ENCODE measurements at regions not wholly inside any gene's neighbourhood (a gene's known extent, or its start where the extent isn't known, plus 50 kb on each side); places are given as distances from the start of the nearest gene placed in this dataset.

DNA sequence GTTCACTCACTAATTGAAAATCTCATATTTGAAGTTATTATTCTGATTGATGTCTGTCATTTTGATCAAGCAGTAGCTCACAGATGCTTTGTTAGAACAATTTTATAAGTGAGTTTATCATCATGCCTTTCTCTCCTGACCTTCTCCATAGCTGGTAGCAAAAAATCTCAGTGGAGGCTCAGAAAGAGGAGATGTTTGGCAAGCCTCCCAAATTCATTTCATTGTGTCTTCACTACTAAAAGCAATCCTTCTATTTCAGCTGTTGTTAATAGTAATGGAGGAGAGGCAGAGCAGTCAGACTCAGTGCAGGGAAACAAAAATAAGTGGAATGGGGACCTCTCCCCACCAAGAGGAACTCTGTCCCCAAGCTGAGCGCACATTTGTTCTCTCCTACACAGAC lies 2127.8 kb upstream of the CELF4 start (continued):
- no peak for TF ChIP-seq FOXA2 (IDR thresholded peaks at IDR 0.05)
- TF ChIP-seq MAX (IDR thresholded peaks at IDR 0.05) = no peak

DNA sequence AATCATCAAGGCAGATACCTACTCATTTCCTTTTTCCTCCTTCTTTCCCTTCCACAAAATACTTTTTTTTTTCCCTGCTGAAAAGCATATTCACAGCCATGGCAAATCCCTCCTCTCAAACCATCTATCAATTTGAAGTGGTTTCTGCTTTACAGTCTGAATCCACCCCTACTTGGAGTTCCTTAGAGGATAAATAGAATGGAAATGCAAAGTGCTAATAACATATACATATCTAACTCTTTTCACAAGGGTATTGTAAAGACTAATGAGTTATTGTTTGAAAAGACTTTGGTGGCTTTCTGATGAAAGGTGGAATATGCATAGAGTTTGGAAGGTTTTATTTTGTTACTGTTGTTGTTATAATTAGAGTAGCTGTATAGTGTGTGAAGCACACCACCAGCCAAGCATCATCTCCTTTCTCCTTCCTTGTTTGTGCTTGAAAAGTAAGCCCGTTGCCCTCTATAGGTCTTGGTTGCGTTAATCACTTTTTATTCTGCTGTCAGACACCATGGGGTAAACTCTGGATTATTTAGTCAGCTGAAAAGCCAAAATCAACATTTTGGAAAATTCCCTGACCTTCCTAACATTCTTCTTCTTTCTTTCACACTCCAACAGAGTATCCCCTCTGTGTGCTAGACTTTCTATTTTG lies 2126.9 kb upstream of the CELF4 start:
- Histone ChIP-seq H3K9me3 (ENCODE audit: control insufficient read depth in 4 of 4, low read length in 3 of 4) (no peaks in the 10 kb centered on the region), H3K4me1 (ENCODE audit: control insufficient read depth in 4 of 4, insufficient read depth in 4 of 4, low read length in 3 of 4) (no peaks in the 10 kb centered on the region), H3K36me3 (ENCODE audit: control insufficient read depth in 4 of 4, insufficient read depth in 3 of 4, low read depth in 1 of 4, low read length in 3 of 4) (no peaks in the 10 kb centered on the region), H3K27me3 (ENCODE audit: control insufficient read depth in 4 of 4, insufficient read depth in 4 of 4, low read length in 3 of 4) (no peaks in the 10 kb centered on the region), H3K9ac (ENCODE audit: low read depth in 1 of 2, low read length in 2 of 2) (no peak overlapping the region), H3K27ac (ENCODE audit: low read depth in 1 of 2, low read length in 2 of 2) (no peak overlapping the region), H3K4me3 (ENCODE audit: low read depth in 1 of 3, low read length in 3 of 3) (no peak overlapping the region)
- 72% methylated on average over 2 of the region's 2 CpGs for WGBS
- TF ChIP-seq MAX (IDR thresholded peaks at IDR 0.05) = no peak
- TF ChIP-seq, protein P1, sequence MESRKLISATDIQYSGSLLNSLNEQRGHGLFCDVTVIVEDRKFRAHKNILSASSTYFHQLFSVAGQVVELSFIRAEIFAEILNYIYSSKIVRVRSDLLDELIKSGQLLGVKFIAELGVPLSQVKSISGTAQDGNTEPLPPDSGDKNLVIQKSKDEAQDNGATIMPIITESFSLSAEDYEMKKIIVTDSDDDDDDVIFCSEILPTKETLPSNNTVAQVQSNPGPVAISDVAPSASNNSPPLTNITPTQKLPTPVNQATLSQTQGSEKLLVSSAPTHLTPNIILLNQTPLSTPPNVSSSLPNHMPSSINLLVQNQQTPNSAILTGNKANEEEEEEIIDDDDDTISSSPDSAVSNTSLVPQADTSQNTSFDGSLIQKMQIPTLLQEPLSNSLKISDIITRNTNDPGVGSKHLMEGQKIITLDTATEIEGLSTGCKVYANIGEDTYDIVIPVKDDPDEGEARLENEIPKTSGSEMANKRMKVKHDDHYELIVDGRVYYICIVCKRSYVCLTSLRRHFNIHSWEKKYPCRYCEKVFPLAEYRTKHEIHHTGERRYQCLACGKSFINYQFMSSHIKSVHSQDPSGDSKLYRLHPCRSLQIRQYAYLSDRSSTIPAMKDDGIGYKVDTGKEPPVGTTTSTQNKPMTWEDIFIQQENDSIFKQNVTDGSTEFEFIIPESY (IDR thresholded peaks at IDR 0.05) = no peak
- no peak for TF ChIP-seq FOXA2 (IDR thresholded peaks at IDR 0.05)
- TF ChIP-seq HNF4G (IDR thresholded peaks at IDR 0.05) = no peak
- TF ChIP-seq NR2F2 (IDR thresholded peaks at IDR 0.05) = no peak
- no peak for TF ChIP-seq YY1 (IDR thresholded peaks at IDR 0.05)
- no peak for TF ChIP-seq JUND (IDR thresholded peaks at IDR 0.05)
- TF ChIP-seq GABPA (IDR thresholded peaks at IDR 0.05 in 1 of 2, conservative IDR thresholded peaks at IDR 0.05 in 1 of 2) = no peak
- TF ChIP-seq HNF4A (conservative IDR thresholded peaks at IDR 0.05) = no peak
- TF ChIP-seq FOXA1 (IDR thresholded peaks at IDR 0.05) = no peak
- TF ChIP-seq REST (IDR thresholded peaks at IDR 0.05) = no peak
- TF ChIP-seq EGR1 (IDR thresholded peaks at IDR 0.05; ENCODE audit: low read depth in 2 of 2) = no peak
- no peak for DNase-seq (ENCODE audit: low spot score)

GRCh38 chr18:39685303-39685902 lies 2119.8 kb upstream of the CELF4 start:
- H3K4me1 ChIP-seq (ENCODE audit: control insufficient read depth in 4 of 4, insufficient read depth in 4 of 4, low read length in 3 of 4) = no peaks in the 10 kb centered on the region
- TF ChIP-seq, protein P1 (IDR thresholded peaks at IDR 0.05) = no peak
- no peaks in the 10 kb centered on the region for H3K27me3 ChIP-seq (ENCODE audit: control insufficient read depth in 4 of 4, insufficient read depth in 4 of 4, low read length in 3 of 4)
- no peaks in the 10 kb centered on the region for H3K36me3 ChIP-seq (ENCODE audit: control insufficient read depth in 4 of 4, insufficient read depth in 3 of 4, low read depth in 1 of 4, low read length in 3 of 4)
- 46% methylated on average over 4 of the region's 4 CpGs for WGBS
- H3K9me3 ChIP-seq (ENCODE audit: control insufficient read depth in 4 of 4, low read length in 3 of 4) = no peaks in the 10 kb centered on the region
- DNase-seq (ENCODE audit: low spot score) = no peak
- no peak overlapping the region for H3K4me3 ChIP-seq (ENCODE audit: low read depth in 1 of 3, low read length in 3 of 3)
- no peak overlapping the region for H3K9ac ChIP-seq (ENCODE audit: low read depth in 1 of 2, low read length in 2 of 2)
- no peak overlapping the region for H3K27ac ChIP-seq (ENCODE audit: low read depth in 1 of 2, low read length in 2 of 2)

All from liver (tissue), 7 donors.